Hematopoietic multipotent progenitor cell treated with erythropoietin and hydrocortisone succinate and interleukin-3 and kit ligand, for 17 days (in vitro differentiated cells): ENCODE measurements at regions not wholly inside any gene's neighbourhood (a gene's known extent, or its start where the extent isn't known, plus 50 kb on each side); places are given as distances from the start of the nearest gene placed in this dataset.

Source experiments
- DNase-seq: peaks from one replicate; pipeline ENCODE4 v3.0.0-alpha.2; 2015; ENCODE audit warnings: low spot score

DNA sequence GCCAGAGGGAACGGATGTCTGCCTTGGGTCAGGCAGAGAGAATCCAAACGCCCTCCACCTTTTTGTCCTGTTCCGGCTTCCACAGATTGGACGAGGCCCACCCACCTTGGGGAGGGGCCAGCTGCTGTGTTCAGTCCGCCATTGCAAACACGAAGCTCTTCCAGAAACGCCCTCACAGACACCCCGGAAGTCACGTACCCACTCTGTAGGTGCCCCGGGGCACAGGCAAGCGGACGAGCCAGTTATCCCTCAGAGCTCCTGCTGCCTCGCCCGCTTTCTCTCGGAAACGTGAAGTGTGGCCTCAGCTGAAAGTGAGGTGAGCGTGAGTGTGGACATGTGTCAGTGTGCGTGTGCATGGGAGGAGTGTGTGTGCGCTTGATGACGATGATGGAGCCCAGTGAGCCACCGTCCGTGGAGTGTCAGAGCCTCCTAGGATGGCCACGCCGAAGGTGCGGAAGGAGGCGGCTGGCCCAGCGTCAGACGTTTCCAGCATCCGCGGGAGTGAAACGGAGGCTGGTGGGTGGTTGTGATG is 869.2 kb downstream of the TBC1D22A start:
- DNase-seq: no peak

- DNase-seq: no peak
Observed at GRCh38 chr22:47630741-47631534, 868.5 kb downstream of the TBC1D22A start.

DNA sequence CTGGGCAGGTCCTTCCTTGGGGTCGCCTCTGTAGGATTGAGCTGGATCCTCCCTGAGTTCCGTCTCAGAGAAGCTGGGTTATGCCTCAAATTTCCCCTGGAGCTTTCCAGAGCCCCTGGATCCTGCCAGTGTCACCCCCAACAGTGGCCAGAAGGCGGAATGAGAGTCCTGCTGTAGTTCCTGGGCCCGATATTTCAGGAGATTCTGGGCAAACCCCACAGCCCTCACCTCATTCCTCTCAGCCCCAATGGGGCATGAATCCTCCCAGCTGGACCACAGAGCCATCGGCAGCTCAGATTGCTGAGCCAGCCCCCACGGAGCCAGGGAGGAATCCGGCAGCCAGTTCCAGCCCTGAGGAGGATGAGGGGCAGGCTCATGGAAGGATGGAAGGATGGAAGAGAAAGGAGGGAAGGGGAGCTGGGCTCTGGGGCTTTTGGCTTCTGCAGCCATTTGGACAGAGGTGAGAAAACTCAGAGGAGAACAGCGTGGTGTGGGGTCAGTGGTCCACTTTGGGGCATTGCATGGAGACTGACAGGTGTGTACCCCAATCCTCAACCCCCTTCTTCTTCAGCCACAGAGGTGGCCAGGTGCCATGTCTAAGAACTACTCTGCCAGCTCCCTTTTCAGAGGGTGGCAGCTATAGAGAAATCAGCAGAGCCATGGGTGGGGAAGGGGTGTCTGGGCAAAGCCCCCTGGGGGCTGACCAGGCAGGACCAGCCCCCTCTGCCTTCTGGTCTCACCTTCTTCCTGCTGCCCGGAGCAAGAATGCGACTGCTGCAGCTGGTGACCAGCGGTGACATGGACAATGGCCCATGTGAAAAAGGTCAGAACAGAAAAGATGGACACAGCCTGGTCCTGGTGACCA is 867.6 kb downstream of the TBC1D22A start:
- no peak for DNase-seq

GRCh38 chr22:47629273-47629711 is 866.8 kb downstream of the TBC1D22A start:
- no peak for DNase-seq

DNA sequence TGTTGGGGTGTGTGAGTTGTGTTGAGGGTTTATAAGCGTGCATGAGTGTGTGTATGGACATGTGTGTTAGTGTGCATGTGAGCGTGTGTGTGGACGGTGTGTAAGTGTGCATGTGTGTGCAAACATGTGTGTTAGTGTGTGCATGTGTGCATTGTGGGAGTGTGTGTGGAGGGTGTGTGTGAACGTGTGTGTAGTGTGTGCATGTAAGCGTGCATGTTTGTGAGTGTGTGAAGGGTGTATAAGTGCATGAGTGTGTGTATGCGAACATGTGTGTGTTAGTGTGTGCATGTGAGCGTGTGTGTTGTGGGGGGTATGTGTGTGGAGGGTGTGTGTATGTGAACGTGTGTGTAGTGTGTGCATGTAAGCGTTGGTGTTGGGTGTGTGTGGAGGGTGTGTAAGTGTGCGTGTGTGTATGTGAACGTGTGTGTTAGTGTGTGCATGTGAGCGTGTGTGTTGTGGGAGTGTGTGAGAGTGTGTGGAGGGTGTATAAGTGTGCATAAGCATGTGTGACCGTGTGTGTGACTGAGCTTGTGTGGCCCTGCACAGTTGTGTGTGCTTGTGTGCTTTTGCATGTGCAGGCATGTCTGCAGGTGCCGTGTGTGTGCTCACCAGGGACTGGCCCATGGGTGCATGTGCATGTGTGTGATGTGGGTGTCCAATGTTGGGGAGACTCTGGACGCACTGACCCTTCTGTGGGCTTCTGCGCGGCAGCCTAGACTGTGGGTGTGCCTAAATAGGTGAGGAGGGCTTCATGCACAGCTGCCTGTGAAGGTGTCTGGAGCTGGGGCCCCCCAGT is 866.2 kb downstream of the TBC1D22A start:
- no peak for DNase-seq

GRCh38 chr22:47627556-47628253 is 865.3 kb downstream of the TBC1D22A start:
- no peak for DNase-seq

GRCh38 chr22:47626428-47627390 is 864.3 kb downstream of the TBC1D22A start:
- no peak for DNase-seq

GRCh38 chr22:47625531-47626427 is 863.3 kb downstream of the TBC1D22A start:
- DNase-seq: no peak

GRCh38 chr22:47625013-47625385 is 862.5 kb downstream of the TBC1D22A start:
- DNase-seq: no peak

DNA sequence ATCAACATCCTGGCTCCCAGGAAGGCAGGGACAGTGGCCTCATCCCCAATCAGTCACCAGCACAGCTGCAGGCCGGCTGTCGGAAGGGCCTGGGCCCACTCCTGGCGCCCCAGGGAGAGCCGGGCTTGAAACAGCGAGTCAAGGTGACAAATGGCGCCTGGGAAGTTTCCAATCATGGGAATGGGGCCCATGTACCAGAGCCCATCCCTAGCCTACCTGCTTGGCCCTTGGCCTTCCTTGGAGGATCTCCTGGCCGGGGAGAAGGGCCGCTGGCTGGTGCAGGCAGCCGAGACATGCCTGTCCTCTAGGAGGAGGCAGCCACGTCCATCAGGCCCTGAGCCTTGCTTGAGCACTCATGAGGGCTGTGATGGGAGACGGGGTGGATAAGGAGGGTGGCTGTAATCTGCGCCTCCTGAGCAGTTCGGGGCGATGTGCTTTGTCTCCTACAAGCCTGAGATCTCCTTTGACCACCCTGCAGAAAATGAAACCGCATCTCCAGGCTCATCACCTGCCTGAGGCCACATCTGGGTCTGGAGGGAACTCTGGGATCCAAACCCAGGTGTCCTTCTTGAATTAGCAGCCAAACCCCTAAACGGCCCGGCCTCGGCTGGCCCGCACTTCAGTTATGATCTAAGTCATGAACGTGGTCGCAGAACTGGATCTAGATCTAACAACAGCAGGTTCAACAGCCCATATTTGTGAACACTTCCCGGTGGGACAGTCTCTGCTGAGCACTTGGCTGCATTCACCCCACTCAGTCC is 862.0 kb downstream of the TBC1D22A start:
- DNase-seq: no peak

- no peak for DNase-seq
Observed at GRCh38 chr22:47623763-47624148, 861.3 kb downstream of the TBC1D22A start.

DNA sequence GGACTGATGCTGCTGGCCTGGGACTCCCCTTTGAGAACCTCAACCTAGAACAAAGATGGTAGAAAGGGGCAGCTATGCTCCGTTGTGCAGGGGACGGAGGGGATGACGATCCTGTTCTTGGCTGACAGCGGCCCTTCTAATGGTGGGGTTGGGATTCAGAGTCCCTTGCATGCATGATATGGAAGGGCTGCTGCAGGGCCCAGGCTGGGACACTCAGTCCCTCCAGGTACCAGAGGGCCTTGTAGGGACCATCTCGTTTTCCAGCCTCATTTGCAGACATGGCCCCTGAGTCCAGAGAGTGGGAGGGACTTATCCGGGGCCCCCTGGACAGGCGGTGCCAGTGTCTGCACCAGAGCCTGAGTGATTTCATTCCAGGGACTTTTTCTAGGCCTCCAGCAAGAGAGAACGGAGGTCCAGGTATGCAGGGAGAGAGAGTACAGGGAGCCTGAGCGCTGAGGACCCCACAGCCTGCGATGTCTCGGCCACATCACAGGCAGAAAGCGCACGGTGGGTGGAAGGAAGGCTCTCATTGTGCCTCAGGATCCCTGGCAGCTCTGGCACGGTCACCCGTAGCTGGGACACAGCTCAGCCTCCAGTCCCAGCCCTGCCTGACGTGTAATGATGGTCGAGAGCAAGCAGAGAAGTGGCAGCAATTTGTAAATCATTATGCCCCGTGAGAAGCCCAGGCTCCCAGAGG is 860.8 kb downstream of the TBC1D22A start:
- DNase-seq: no peak

DNA sequence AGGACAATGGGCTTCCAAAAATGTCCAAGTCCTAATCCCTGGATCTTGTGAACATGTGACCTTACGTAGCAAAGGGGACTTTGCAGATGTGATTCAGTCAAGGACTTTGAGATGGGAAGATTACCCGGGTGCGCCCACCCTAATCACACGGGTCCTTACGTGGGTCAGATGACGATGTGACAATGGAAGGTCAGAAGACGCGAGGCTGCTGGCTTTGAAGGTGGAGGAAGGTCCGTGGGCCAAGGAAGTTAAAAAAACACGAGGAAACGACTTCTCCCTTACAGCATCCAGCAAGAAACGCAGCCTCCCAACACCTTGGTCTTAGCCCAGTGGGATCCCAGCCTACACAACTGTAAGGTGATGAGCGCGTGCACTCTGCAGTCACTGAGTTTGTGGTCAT is 860.1 kb downstream of the TBC1D22A start:
- no peak for DNase-seq

GRCh38 chr22:47621253-47621652 is 858.8 kb downstream of the TBC1D22A start:
- no peak for DNase-seq

- no peak for DNase-seq
Observed at GRCh38 chr22:47620391-47620790, 857.9 kb downstream of the TBC1D22A start.

- DNase-seq: no peak
Observed at GRCh38 chr22:47619631-47620030, 857.2 kb downstream of the TBC1D22A start.

- DNase-seq: no peak
Observed at GRCh38 chr22:47618180-47619010, 855.9 kb downstream of the TBC1D22A start.
